CD4-positive, alpha-beta T cell treated with Interleukin-17A for 4 hours (primary cell): ENCODE measurements at regions not wholly inside any gene's neighbourhood (a gene's known extent, or its start where the extent isn't known, plus 50 kb on each side); places are given as distances from the start of the nearest gene placed in this dataset.

Experiments
- DNase-seq: peaks from one replicate; pipeline ENCODE4 v3.0.0-alpha.2; 2020; ENCODE audit warnings: mixed read lengths

DNA sequence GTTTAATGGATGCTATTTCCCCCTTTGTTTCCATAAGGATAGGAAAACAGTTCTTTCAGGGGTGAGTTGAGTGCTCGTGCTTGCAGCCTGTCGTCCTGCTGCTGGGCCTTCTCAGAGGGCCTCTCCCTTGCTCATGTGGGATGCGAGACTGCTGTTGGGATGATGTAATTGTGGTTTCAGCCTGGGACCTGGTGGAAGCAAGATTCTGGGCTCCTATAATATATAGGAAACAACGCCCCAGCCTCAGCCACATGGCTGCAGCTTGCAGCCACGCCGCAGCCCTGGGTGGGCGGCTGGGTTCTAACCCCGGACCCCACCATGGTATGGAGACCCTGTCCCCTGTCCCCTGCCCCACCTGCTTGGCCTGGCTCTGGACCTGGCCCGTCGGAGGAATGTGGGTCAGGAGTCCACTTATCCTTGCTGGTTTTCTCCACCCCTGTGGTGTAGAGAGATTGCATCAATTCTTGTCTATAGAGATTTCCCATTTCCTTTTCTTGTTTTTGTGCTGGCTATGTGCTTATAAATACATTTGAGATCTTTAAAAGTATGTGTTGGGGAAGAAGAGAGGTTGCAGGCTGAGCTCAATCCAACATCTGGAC lies 357.8 kb downstream of the SIPA1L2 start:
- DNase-seq = no peak

DNA sequence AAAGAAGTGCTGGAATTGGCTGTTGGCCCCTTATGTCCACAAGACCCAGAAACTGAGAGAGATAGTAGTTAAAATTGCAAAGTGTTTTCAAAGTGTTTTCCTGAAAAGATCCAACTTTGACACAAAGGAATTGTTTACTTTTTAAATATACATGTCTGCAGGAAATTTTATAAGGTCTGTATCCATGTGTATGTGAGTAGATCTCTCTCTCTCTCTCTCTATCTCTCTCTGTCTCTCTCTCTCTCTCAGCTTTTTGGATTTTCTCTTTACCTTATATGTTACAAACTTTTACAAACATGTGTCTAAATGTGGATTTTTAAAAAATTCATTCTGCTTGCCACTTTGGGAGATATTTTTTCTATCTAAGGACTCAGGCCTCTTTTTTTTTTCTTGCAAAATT lies 358.6 kb downstream of the SIPA1L2 start:
- no peak for DNase-seq

DNA sequence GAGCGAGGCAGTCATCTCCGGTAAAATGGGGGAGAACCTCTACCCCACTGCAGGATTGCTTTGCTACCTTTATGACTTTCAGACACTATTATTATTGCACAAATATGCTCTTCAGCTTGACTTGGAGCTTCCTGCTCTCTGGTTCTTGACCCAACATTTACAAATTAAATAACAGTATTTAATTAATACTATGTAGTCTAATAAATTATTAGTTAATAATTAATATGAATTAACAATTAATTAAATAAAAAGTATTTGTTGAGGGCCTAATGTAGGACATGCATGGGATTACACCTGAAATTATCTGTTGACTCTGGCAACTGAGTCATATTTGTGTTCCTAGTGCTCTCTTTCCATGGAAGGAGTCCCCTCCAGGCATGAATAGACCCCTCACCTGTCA lies 359.9 kb downstream of the SIPA1L2 start:
- DNase-seq = no peak

DNA sequence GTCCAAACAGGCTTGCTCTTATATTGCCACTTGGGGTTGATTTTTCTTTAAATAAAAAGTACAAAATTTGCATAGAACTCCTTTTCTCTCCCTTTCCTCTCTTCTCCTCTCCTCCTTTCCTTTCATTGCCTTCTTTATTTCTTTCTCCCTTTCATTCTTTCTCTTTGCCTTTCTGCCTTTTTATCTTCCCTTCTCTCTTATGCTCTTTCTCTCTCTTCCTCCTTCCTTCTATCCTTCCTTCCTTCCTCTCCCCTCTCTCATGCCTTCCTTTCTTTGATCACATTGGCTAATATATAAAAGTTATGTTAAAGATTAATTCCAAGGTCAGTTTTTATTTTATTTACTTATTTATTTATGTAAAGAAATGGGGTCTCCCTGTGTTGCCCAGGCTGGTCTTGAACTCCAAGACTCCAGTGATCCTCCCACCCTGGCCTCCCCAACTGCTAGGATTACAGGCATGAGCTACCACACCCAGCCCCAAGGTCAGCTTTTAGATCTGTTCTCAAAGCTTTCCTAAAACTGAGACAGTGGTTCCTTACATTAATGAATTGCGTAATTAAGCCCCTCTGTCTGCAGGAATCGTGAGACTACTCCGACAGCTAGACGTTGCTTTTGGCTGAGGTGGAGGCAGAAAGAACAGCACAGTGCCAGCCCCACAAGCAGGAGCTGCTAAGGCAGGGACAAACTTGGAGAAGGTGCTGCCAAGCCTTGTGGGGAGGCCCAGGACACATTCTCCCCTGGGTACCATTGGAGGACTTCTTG lies 361.9 kb downstream of the SIPA1L2 start:
- no peak for DNase-seq

DNA sequence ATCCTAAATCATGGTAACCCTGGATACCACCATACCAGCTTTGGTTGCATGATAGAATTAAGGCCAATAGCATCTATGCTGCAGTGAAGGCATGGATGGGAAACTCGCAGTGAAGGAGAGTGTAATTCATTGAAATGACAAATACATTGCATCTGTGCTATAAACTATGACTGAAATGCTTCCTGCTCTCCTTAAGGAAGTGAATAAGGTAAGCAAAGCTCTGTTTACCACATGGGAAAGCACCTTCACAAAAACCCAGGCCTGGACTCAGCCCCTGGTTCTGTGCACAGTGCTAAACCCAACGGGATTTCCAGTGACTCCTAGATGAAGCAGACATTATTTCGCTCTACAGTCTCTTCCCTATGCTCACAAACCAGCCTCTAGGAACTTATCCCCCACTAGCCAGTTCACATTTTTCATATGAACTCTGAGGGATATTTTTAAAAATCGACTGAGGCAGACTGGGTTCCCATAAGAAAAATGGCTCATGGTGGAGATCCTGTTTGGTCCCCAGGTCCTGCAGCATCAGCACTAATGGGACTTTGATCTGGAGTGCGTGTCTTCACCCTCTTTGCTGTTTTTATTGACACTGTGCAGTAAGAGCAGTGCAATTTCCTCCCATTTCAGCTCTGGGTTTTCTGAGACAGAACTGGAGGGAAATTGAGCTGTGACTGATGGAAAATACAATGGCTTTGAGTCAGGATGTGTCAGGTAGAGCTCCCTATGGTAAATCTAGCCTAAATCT lies 362.7 kb downstream of the SIPA1L2 start:
- DNase-seq = no peak

DNA sequence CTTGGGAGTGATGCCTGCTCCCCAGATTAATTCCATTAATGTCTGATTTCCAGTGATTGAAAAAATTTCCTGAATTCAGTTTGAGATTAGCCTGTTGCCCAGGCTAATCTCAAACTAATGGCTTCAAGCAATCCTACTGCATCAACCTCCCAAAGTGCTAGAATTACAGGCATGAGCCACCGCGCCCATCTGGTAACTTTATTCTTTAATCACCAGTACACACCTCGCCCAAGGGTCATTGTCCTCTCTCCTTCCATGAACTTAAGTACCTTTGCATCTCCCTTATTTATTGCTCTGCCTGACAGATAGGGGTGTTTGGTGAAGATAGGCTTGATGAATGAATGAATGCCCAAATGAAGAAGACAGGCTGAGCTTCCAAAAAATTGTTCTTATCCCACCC lies 366.5 kb downstream of the SIPA1L2 start:
- no peak for DNase-seq

DNA sequence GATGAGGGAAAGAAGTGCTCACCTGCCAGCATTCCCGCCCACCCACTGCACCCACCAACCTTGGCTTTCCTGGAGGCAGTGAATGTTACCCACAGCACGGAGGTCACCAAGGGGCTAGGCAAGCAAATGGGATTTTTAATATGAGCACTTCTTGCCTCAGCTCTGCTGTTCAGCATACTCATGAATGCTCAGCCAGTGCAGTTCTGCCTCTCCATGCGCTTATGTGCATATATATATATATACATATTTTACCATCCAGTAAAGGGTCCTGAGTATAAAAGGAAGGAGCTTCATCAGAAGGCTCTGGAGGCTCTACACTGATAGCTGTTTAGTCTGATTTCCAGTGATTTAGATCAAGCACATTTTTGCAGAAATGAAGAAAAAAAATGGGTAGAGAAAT lies 366.9 kb downstream of the SIPA1L2 start:
- DNase-seq = no peak

DNA sequence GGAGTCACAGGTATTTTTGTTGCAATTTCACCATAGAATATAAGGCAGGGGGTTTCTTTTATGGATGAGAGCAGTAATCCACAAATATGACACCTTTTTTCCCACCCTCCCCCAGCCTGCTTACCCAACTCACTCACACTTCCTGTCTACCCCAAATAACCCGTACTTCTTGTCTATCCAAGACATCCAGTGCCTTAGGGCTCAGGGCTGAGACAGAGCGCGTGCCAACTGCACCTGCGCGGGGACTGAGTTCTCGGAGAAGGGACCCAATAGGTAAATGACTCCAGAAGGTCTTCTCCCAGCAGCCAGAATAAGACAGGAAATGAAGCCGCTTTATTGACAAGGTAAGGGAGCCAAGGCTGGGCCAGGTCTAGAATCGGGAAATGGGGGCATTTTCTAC lies 369.1 kb downstream of the SIPA1L2 start:
- no peak for DNase-seq

DNA sequence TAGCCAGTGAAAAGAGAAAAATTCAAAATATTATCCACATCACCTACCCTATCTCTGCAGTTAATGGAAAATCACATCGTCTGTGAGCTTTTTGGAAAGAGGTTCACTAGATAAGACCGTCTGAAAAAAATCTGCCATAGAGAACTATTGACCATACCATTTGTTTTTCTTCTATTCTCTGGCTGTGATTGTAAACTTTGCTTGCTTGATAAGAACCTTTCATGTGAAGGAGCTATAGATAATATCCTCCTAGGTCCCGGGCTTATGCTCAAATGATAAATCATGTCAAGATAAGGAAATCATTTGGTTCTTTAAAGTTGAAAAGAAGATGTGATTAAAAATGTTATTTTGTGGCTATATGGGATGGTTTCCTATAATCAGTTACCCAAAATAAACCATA lies 369.9 kb downstream of the SIPA1L2 start:
- DNase-seq = no peak

DNA sequence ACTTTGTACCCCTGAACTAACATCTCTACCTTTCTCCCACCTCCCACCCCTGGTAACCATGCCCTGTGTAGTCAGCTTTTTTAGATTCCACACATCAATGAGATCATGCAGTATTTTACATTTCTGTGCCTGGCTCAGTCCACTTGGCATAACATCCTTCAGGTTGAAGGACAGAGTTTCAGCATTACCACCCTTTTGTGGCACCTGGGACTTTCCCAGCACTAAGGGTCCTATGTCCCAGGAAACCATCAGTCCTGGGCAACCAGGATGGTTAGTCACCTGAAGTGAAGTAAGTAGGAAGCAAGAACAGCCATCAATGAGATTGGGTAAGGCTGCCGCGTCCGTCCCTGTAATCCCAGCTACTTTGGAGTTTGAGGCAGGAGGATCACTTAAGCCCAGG lies 370.6 kb downstream of the SIPA1L2 start:
- no peak for DNase-seq

DNA sequence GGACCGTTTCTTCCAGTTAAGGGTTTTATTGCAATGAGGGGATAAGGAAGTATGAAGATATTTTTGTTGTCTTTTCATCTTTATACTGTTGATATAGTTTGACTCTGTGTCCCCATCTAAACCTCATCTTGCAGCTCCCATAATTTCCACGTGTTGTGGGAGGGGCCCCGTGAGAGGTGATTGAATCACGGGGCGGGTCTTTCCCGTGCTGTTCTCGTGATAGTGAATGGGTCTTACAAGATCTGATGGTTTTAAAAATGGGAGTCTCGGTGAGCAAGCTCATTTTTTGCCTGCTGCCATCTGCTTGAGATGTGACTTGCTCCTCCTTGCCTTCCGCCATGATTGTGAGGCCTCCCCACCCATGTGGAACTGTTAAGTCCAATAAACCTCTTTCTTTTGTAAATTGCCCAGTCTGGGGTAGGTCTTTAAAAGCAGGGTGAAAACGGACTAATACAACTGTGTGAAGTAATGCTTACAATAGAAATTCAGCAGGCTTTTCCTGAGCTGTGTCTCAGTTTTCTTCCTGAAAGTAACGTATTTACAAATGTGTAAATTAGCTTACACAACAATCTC lies 377.3 kb downstream of the SIPA1L2 start:
- DNase-seq = no peak

DNA sequence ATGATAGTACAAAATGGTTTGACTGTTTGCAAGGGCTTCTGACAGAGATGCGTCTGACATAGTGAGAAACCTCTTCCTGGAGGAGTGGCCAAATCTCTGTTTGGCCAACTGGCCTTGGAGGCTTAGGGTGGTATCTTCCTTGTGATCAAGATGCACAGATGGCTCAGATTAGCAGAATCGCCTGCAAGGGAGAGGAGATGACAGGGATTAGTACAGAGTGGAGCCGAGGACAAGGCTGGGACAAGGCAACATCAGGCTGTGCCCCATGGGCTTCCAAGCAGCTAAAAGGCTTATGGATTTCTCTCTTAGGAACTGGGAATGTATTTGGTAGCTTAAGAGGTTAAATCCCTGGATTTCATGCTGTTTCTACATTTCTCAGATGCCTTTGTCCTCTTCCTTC lies 379.1 kb downstream of the SIPA1L2 start:
- DNase-seq = no peak

DNA sequence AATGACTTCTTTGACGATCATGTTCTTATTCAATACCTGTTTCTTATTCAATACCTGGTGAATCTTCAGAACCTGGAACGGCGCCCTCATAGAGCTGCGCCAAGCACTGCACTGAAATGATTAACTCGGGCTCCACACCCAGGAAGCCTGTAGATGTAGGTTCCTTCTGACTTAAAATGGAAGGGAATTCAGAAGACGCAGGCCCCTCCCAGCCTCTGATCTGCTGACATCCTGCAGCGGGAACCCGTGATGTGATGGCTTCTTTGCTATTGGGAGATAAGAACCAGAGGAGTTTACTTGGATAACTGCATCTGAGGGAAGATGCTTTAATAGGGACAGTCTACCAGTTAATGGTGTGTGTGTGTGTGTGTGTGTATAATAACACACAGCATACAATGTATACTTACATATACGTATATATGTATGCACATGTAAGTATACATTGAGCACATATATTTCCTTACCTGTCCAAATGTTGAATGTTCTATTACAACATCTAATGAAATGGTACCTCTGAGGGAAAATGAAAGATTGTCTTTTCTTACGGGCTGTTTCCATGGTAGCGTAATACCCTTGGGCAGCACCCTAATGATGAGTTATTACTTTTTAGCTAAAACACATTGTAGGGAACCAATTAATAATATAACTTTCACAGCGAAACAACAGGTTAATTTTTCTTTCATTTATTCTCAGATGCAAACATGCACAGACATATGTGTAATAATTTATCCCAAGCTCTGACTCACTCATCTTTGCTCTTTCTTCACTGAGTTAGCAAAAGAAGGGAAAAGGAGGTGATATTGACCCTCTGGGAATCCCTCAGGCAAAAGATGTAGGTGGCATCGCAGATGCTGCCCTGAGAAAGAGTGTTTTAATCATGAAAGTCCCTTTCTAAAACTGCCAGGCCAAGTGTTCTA lies 379.8 kb downstream of the SIPA1L2 start:
- no peak for DNase-seq

DNA sequence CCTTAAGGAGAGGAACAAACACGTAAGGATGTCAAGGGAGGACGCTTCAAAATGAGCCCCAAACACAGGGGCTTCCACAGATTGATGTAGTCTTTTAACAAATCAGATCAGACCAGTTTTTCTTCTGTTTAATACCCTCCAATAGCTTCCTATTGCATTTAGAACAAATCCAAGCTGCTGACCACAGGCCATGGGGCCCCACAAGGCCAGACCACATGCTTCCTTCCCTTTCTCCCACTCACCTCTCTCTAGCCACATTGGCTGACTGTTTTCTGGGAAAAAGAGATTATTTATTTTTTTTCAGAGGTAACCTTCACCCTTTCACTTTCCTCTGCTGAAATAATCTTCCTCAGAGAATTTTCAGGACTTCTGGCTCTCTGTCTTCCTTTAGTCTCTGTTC lies 380.6 kb downstream of the SIPA1L2 start:
- DNase-seq = no peak

DNA sequence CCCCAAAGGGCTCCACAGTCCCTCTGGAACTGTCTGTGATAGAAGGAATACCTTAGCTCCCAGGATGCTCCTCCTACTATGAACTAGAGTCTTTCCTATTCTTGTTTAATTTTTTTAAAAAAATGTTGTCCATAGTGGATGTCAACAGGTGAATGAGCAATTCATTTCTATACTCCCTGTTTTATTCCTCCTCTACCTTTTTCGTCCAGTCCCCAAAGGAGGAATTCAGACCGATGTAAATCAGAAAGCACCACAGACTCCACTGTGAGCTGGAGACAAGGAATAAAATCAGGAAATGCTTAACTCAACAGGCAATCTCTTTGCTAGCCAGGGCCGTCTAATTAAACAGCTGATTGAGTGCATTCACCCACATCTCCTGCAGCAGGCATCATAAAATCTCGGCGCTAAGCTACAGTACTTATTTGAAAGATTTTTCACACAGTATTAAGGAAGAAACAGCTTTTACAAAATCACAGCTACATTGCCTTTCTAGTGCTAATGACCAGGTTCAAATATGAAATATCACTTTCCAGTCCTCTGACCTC lies 381.6 kb downstream of the SIPA1L2 start:
- DNase-seq = no peak

DNA sequence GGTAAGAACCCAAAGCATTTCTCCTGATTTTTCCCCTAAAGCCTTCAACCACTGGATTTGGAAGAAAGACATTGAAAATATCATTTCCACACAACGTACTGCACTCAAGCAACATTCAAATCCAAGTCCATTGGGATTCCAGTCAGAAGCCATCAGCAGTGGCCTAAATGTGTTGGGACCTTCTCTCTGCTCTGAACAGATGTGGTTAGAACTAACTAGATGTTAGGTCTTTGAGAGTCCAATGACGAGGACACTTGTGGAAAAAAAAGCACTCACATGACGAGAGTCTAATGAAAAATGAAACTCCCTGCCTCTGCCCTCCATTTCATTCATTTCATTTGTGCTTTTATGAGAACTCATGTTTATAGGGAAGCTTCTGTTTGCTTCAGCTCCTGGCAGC lies 382.3 kb downstream of the SIPA1L2 start:
- DNase-seq = no peak

DNA sequence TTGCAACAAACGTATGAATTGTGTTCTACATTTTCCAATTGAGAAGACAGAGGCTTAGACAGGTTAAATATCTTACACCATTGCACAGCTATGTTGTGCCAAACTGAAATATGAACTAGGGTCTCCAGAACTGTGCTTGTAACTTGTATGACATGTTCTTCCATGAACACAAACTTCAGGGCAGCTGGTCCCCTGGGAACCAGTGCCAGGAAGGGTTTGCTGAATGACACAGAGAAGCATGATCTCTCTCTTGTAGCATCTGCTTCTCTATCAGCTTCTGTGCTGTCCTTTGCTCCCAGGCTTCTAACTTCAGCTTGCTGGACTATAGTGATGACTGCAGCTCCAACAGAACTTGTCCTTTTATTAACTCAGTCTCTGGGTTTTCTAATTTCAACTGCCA lies 385.5 kb downstream of the SIPA1L2 start:
- no peak for DNase-seq

DNA sequence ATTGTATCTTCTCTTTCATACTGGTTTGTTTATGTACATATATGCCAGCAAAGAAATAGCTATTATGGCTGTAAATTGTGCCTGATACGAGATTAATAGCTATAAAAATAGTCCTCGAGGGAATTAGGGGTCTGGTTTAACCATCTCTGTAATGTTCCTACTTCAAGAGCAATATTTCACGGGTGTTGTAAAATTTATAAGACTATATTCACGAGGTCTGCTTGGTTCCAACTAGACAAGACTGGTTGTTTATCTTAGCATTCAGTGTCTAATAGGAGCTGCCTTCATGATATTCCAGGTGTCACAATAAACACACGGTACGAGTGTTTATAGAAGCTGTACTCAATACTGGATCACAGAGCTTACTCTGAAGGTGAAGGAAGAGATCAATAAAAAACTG lies 389.9 kb downstream of the SIPA1L2 start:
- no peak for DNase-seq

DNA sequence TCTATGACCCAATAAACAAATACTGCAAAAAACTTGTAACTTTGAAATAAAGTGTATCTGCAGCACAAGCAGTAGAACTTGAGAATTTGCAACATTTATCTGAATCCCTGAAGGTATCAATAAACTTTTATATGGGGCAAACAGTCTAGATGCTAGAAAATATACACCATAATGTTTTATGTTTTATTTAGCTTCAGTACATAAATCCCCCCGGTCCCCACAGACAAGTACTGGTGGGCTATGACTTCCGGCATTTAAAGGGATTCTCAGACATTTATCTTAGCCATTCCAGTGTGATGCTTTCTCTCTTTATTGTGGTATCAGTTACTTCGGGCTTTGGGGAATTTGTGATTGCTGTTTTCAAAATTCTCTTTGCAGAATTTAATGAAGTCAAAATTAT lies 390.4 kb downstream of the SIPA1L2 start:
- DNase-seq = no peak

DNA sequence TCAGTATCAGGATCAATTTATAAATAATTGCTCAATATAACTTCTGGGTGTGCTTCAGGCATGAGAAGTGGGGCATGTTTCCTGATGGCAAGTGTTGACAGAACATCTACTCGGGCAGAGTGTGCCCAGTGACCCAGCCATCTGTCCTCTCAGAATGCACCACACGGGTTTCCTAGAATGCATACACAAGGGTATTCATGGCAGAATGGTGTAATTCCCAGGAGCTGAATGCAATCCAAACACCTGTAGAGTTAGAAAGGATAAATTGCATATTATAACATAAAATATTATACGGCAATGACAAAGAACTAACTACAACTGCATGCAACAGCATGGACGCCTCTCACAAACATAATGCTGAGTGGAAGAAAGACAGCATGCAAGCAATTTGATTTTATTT lies 391.9 kb downstream of the SIPA1L2 start:
- DNase-seq = no peak

DNA sequence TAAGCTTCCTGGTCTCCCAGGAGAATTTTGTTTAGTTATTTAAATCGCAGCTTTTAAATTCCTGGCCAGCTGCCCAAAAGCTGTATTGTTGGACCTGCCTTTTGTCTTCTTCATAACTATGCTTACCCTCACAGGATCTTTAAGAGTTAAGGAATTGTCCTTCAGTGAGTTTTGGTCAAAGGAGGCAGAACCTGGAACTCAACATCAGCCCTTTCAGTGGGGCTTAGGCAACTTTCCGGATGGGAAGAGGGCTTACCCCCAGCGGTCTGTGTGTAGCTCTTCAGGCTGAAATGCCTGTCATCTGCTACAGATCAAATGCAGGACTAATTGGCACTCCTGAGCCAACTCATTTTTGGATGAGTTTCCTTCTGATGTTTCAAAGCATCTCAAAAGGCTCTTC lies 402.6 kb downstream of the SIPA1L2 start:
- DNase-seq = no peak

DNA sequence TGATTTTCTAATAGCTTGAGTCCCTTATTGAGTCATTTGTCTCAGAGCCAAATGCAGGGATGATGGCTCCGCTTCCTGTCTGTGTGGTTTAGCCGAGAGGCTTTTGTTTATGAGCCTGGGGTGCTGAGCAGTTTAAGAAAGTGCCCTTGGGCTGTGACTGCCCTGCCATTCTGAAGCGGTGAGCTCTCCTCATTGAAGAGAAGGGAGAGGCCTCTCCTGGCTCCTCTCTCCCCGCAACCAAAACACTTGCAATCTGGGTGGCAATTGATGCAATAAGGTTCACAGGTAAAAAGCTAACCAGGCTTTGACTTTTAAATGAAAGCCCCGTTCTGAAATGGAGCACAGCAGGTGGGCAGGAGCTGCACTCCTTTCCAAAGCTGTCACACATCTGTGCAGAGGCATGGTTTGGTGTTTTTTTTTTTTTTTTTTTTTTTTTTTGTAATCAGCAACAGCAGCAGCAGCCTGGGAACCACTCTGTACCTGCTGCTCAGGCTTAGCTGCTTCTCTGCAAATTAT lies 403.7 kb downstream of the SIPA1L2 start:
- DNase-seq = peak; percentile 37
